VCaP (cell line): ENCODE measurements at regions not wholly inside any gene's neighbourhood (a gene's known extent, or its start where the extent isn't known, plus 50 kb on each side); places are given as distances from the start of the nearest gene placed in this dataset.

Experiments used
- H3K27ac ChIP-seq: fragments of 450-650 bp; 2 replicates; pipeline ENCODE4 v1.5.1; 2017
- TF ChIP-seq, protein P1 (sequence below): fragments of 450-650 bp; conservative IDR thresholded peaks from 2 replicates; pipeline ENCODE4 v1.5.1; 2017; ENCODE audit warnings: mild to moderate bottlenecking, moderate library complexity

DNA sequence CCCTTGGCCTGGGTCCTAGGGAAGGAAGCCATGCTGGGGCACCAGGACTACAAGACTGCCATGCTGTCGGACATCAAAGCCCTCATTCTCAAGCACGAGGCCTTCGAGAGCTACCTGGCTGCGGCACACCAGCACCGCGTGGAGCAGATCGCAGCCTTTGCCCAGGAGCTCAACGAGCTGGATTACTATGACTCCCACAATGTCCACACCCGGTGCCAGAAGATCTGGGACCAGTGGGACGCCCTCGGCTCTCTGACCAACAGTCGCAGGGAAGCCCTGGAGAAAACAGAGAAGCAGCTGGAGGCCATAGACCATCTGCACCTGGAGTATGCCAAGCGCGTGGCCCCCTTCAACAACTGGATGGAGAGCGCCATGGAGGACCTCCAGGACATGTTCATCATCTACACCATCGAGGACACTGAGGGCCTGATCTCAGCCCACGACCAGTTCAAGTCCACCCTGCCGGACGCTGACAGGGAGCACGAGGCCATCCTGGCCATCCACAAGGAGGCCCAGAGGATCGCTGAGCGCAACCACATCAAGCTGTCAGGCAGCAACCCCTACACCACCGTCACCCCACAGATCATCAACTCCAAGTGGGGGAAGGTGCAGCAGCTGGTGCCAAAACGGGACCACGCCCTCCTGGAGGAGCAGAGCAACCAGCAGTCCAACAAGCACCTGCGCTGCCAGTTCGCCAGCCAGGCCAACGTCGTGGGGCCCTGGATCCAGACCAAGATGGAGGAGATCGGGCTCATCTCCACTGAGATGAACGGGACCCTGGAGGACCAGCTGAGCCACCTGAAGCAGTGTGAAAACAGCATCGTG lies 487.0 kb downstream of the TRAM1L1 start:
- no peak overlapping the region for H3K27ac ChIP-seq
- TF ChIP-seq, protein P1, sequence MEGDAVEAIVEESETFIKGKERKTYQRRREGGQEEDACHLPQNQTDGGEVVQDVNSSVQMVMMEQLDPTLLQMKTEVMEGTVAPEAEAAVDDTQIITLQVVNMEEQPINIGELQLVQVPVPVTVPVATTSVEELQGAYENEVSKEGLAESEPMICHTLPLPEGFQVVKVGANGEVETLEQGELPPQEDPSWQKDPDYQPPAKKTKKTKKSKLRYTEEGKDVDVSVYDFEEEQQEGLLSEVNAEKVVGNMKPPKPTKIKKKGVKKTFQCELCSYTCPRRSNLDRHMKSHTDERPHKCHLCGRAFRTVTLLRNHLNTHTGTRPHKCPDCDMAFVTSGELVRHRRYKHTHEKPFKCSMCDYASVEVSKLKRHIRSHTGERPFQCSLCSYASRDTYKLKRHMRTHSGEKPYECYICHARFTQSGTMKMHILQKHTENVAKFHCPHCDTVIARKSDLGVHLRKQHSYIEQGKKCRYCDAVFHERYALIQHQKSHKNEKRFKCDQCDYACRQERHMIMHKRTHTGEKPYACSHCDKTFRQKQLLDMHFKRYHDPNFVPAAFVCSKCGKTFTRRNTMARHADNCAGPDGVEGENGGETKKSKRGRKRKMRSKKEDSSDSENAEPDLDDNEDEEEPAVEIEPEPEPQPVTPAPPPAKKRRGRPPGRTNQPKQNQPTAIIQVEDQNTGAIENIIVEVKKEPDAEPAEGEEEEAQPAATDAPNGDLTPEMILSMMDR: no peak

DNA sequence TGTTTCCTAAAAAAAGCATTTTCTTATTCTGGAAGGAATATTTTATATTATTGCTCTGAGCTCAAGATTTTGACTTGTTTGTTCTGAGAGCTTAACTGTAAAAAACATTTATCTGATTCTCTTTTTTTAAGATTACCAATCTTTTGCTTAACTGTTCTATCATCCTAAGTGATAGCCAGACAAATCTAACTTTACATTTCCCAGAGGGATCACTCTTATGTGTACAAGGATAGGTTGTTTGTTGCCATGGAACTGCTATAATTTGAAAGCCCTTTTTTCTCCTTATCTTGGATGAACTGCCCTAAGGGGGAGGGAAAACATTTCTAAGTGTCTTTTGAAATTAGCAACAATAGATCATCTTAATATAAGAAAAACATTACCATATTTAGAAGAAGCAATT lies 494.7 kb downstream of the TRAM1L1 start:
- no peak overlapping the region for H3K27ac ChIP-seq
- TF ChIP-seq, protein P1: no peak

DNA sequence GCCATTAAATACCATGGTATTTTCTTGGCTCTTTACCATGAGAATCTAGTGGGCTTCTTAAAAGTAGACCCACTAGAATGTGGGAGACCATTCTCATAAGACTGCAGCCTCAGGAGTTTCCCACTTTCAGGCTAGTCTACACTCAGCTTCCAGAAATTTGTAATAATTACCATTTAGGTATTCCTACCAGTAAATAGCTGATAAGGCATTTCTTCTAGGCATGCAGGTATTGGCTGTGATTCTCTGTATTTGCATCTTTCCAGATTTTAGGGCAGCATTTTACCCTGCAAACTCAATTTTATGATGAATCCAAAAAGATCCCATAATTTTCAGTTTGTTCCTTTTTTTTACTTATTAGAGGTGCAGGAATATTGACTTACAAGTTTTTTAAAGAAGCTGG lies 496.6 kb downstream of the TRAM1L1 start:
- TF ChIP-seq, protein P1: no peak
- H3K27ac ChIP-seq: no peak overlapping the region

DNA sequence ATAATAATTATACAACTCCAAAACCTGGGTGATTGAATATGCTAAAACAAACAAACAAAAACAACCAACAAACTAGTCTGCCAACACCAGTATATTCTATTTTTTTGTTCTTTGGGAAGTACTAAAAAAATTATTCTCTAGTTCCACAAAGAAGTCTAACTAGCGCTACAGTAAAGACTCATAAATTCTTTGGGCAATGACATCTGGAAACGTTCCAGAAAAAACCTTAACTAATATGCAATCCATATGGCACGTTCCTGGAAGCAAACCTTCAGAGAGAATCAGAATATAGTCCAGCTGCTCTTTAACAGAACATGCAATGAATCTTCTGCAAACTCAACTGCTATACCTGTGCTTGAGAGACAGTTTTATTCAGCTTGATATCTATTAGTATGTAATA lies 500.1 kb downstream of the TRAM1L1 start:
- no peak overlapping the region for H3K27ac ChIP-seq
- TF ChIP-seq, protein P1: no peak

DNA sequence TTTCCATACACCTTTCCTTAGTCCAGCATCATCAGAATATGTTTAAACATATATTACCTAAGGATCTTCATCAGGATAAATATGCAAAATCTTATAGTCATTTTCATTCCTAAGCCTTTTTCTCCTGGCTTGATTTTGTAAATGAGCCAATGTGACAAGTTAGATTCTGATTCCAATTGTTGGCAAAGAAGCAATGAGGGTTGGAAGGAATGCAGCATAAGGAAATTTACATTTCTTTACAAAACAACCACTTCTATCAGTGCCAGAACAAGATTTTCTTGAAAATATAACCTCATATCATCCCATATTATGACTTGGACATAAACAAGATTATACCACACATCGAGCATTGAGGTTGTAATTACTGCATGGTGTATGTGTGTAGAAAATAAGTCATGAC lies 508.1 kb downstream of the TRAM1L1 start:
- no peak overlapping the region for H3K27ac ChIP-seq
- TF ChIP-seq, protein P1: no peak

DNA sequence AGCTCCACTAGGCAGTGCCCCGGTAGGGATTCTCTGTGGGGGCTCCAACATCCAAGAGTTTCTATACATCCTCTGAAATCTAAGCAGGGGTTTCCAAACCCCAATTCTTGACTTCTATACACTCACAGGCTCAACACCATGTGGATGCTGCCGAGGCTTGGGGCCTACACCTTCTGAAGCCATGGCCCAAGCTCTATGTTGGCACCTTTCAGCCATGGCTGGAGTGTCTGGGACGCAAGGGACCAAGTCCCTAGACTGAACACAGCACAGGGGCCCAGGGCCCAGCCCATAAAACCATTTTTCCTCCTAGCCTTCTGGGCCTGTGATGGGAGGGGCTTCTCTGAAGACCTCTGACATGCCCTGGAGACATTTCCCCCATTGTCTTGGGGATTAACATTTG lies 511.8 kb downstream of the TRAM1L1 start:
- TF ChIP-seq, protein P1: no peak

DNA sequence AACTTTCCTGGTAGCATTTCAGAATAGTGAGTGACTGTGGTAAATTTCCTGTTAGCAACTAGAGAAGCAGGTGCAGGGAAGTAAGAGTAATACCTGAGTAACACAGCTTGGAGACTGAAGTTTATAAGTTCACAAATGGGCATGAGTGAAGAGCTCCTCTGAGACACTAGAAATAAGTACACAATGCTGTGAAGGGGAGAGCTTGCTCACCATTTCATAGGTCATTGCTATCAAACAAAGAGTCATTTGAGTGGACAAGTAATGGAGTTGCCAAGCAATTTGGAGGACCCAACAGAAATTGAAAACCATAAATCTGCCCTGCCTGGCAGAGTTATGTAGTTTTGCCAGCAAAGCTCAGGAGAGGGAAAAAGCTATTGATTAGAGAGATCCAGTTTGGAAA lies 523.6 kb downstream of the TRAM1L1 start:
- H3K27ac ChIP-seq: no peak overlapping the region
- TF ChIP-seq, protein P1: no peak

More for the DNA sequence above, 511.8 kb downstream of the TRAM1L1 start:
- no peak overlapping the region for H3K27ac ChIP-seq
